Adrenal gland (tissue), 9 donors: ENCODE measurements at regions not wholly inside any gene's neighbourhood (a gene's known extent, or its start where the extent isn't known, plus 50 kb on each side); places are given as distances from the start of the nearest gene placed in this dataset.
"Not testable (repeated sequence)": the region's sequence is repeated elsewhere in the genome, so short reads cannot be mapped to it uniquely, and the experiment has no call there.

ENCODE experiments used
- DNase-seq, 7 donors: peaks; one replicate each; pipeline ENCODE4 v3.0.0-alpha.2; 2019 to 2020
- H3K27ac ChIP-seq, 5 donors: fragments of 200-600 bp; sonication (generic) in 4 of 5; 1 replicate in 3 of 5; 2 replicates in 2 of 5; pipeline versions ENCODE4 v1.5.1 to v1.8.0; 2016 to 2020; ENCODE audit warnings: mild to moderate bottlenecking in 1 of 5
- H3K27me3 ChIP-seq: fragments of 200-600 bp; 2 replicates; pipeline ENCODE4 v1.8.0; 2021
- H3K36me3 ChIP-seq, 2 donors: fragments of 200-600 bp; replicated peaks in 1 of 2; 1 replicate in 1 of 2; 2 replicates in 1 of 2; pipeline versions ENCODE4 v1.5.1 to v1.8.0; 2018 to 2022
- H3K4me1 ChIP-seq, 2 donors: fragments of 200-600 bp; replicated peaks in 1 of 2; 1 replicate in 1 of 2; 2 replicates in 1 of 2; pipeline versions ENCODE4 v1.5.1 to v1.8.0; 2018 to 2021
- H3K4me3 ChIP-seq, 4 donors: fragments of 200-600 bp; sonication (generic) in 3 of 4; one replicate each; pipeline ENCODE4 v1.5.1; 2016 to 2018
- H3K9me3 ChIP-seq, 3 donors: fragments of 200-600 bp; sonication (generic) in 1 of 3; replicated peaks in 1 of 3; 1 replicate in 2 of 3; 2 replicates in 1 of 3; pipeline versions ENCODE4 v1.5.1 to v1.8.0; 2016 to 2021
- POLR2A ChIP-seq, 2 donors: fragments of 450-650 bp; IDR thresholded peaks; one replicate each; pipeline ENCODE4 v1.6.1; 2017; ENCODE audit warnings: antibody characterized with exemption in 2 of 2, mild to moderate bottlenecking in 2 of 2, moderate library complexity in 1 of 2
- WGBS, 4 donors: extraction: QIAGEN DNeasy Blood & Tissue Kit in 2 of 4; methylation state at CpG; one replicate each; pipeline versions ENCODE4 v1.1.5 to v1.1.7; 2013 to 2017; 5-methylcytosine and 5-hydroxymethylcytosine counted together
- intact Hi-C, 2 donors: fragments of 100-400 bp; cut with DNase I; formaldehyde crosslinking; loops; one replicate each; pipeline versions ENCODE4 v1.14.1 to v1.15.0; 2022 to 2023
- TF ChIP-seq, protein P1 (sequence below), 6 experiments: fragments of 450-650 bp in 4 of 6; fragments of 200-600 bp in 2 of 6; sonication (generic) in 1 of 6; IDR thresholded peaks; 1 replicate in 5 of 6; 2 replicates in 1 of 6; pipeline versions ENCODE4 v1.5.1 to v1.8.0; 2016 to 2021; ENCODE audit warnings: antibody characterized with exemption in 6 of 6, mild to moderate bottlenecking in 2 of 6, moderate library complexity in 1 of 6
- donor health status: healthy with polysubstance abuse.
- donor health status: Bipolar disorder and iron deficiency.
- donor health status: DM: yes; HTN: yes; CAD: no.
- donor health status: DM: no; HTN: no; CAD: no.
- donor health status: DM: no; HTN: no; CAD: no.

GRCh38 chr2:82340578-82341053 lies 2036.1 kb upstream of the LRRTM1 start:
- Histone ChIP-seq H3K27me3 (no peaks in the 10 kb centered on the region), H3K27ac (no peak overlapping the region), H3K4me3 (no peak overlapping the region), H3K9me3 (no peaks in the 10 kb centered on the region), H3K36me3 (no peaks in the 10 kb centered on the region), H3K4me1 (no peaks in the 10 kb centered on the region)
- intact Hi-C loops: no loop called here
- DNase-seq: no peak
- TF ChIP-seq POLR2A (IDR thresholded peaks at IDR 0.05): no peak
- TF ChIP-seq, protein P1, sequence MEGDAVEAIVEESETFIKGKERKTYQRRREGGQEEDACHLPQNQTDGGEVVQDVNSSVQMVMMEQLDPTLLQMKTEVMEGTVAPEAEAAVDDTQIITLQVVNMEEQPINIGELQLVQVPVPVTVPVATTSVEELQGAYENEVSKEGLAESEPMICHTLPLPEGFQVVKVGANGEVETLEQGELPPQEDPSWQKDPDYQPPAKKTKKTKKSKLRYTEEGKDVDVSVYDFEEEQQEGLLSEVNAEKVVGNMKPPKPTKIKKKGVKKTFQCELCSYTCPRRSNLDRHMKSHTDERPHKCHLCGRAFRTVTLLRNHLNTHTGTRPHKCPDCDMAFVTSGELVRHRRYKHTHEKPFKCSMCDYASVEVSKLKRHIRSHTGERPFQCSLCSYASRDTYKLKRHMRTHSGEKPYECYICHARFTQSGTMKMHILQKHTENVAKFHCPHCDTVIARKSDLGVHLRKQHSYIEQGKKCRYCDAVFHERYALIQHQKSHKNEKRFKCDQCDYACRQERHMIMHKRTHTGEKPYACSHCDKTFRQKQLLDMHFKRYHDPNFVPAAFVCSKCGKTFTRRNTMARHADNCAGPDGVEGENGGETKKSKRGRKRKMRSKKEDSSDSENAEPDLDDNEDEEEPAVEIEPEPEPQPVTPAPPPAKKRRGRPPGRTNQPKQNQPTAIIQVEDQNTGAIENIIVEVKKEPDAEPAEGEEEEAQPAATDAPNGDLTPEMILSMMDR (IDR thresholded peaks at IDR 0.05): no peak
- 29 to 52% (median 42%) methylated on average over 2 of the region's 2 CpGs for WGBS, 4 donors

DNA sequence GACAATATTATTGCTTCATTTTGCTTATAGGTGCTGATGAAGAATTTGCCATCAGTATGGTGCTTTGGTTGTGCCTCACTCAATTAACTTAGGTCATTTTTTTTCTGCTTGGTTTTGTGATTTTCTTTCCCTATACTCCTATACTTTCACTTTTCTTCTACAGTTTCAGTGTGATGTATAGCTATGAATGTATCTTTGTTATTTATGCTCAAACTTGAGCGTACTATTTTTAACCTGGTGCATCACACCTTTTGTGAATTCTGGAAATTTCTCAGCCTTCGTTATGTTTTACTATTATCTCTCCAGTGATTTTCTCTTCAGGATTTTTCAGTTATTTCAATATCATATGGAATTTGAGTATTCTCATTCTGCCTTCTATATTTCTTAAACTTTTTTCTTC lies 2035.3 kb upstream of the LRRTM1 start:
- WGBS, 4 donors: 63 to 85% (median 76%) methylated on average over 2 of the region's 2 CpGs
- H3K27ac ChIP-seq: no peak overlapping the region
- H3K36me3 ChIP-seq: no peaks in the 10 kb centered on the region
- H3K9me3 ChIP-seq: no peaks in the 10 kb centered on the region
- no peaks in the 10 kb centered on the region for H3K4me1 ChIP-seq
- intact Hi-C loops: no loop called here
- H3K4me3 ChIP-seq: no peak overlapping the region
- TF ChIP-seq, protein P1 (IDR thresholded peaks at IDR 0.05): no peak
- no peak for TF ChIP-seq POLR2A (IDR thresholded peaks at IDR 0.05)
- DNase-seq: no peak
- H3K27me3 ChIP-seq: no peaks in the 10 kb centered on the region

DNA sequence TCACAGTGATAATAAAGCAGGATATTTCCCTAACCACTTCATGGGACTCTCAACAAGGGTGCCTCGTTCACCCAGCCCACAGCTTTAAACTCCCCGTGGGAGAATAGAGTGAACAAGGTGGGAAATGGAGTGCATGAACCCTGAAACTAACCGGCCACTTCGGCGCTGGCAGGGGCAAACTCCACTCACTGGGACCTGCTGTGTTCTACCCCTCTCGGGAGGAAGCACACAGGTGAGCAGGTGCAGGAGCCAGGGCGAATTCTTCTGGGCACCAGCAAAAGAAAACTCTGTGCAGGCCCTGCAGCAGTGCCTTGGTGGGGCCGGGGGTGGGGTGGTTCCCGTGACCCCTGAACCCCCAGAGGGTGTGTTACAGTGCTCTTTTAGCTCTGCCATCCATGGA lies 2029.1 kb upstream of the LRRTM1 start:
- Histone ChIP-seq H3K9me3 (no peaks in the 10 kb centered on the region), H3K4me1 (no peaks in the 10 kb centered on the region), H3K4me3 (no peak overlapping the region), H3K27ac (no peak overlapping the region), H3K27me3 (no peaks in the 10 kb centered on the region), H3K36me3 (no peaks in the 10 kb centered on the region)
- TF ChIP-seq, protein P1 (IDR thresholded peaks at IDR 0.05): no peak
- TF ChIP-seq POLR2A (IDR thresholded peaks at IDR 0.05): no peak
- 80 to 86% (median 83%) methylated on average over 7 to 9 of the region's 9 CpGs for WGBS, 4 donors
- intact Hi-C loops: no loop called here
- DNase-seq: no peak

DNA sequence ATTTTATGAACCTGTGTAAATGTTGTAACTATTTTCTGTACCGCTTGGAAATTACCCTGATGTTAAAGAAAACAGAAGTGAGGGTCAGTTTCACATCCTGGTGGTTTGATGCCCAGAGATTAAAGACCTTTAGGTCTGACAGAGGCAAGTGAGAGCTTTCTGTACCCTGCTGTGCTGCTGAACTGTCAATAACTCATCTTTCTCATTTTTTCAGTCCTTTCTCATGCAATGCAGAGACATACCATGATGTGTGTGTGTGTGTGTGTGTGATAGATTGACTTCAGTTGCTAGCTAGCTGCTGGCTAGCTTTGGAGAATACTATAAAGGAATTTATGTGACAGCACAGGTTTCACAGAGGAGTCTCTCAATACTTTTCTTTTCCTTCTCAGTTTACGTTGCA lies 2025.6 kb upstream of the LRRTM1 start:
- H3K4me3 ChIP-seq: no peak overlapping the region
- H3K4me1 ChIP-seq: no peaks in the 10 kb centered on the region
- TF ChIP-seq POLR2A (IDR thresholded peaks at IDR 0.05): no peak
- TF ChIP-seq, protein P1 (IDR thresholded peaks at IDR 0.05): no peak
- no peaks in the 10 kb centered on the region for H3K9me3 ChIP-seq
- DNase-seq: no peak
- intact Hi-C loops: no loop called here
- H3K27me3 ChIP-seq: no peaks in the 10 kb centered on the region
- H3K36me3 ChIP-seq: no peaks in the 10 kb centered on the region
- H3K27ac ChIP-seq: no peak overlapping the region
- 62 to 69% (median 64%) methylated on average over 2 of the region's 2 CpGs for WGBS, 4 donors

- H3K4me3 ChIP-seq, DNase-seq, H3K27ac ChIP-seq, H3K4me1 ChIP-seq, H3K9me3 ChIP-seq, H3K36me3 ChIP-seq, H3K27me3 ChIP-seq, intact Hi-C loops: not testable (repeated sequence)
- WGBS, 4 donors: 92 to 95% (median 93%) methylated on average over 13 to 42 of the region's 42 CpGs
These were observed 2021.7 kb upstream of the LRRTM1 start for GRCh38 chr2:82326180-82326767.
